HG03135 (cell line): ENCODE measurements at regions not wholly inside any gene's neighbourhood (a gene's known extent, or its start where the extent isn't known, plus 50 kb on each side); places are given as distances from the start of the nearest gene placed in this dataset.

Source experiments
- ATAC-seq: cut with Tn5 transposase; IDR thresholded peaks from one replicate; pipeline ENCODE4 v1.9.1; 2021; ENCODE audit warnings: mild to moderate bottlenecking, moderate library complexity; ENCODE audit not compliant: unreplicated experiment

GRCh38 chr4:182074810-182075209 is 168.4 kb upstream of the TENM3 start:
- ATAC-seq = no peak

GRCh38 chr4:182082910-182083309 is 160.3 kb upstream of the TENM3 start:
- ATAC-seq = no peak

- ATAC-seq = no peak
These were observed 159.4 kb upstream of the TENM3 start for GRCh38 chr4:182083671-182084410.

- ATAC-seq = no peak
These were observed 158.1 kb upstream of the TENM3 start for GRCh38 chr4:182085051-182085480.

- no peak for ATAC-seq
These were observed 153.9 kb upstream of the TENM3 start for GRCh38 chr4:182089326-182089725.

- ATAC-seq = no peak
These were observed 153.0 kb upstream of the TENM3 start for GRCh38 chr4:182090186-182090585.

- no peak for ATAC-seq
These were observed 152.1 kb upstream of the TENM3 start for GRCh38 chr4:182091128-182091527.

- no peak for ATAC-seq
These were observed 149.8 kb upstream of the TENM3 start for GRCh38 chr4:182093431-182093831.

GRCh38 chr4:182093935-182094334 is 149.3 kb upstream of the TENM3 start:
- ATAC-seq = no peak

- ATAC-seq = no peak
These were observed 141.6 kb upstream of the TENM3 start for GRCh38 chr4:182101618-182102017.

- no peak for ATAC-seq
These were observed 140.6 kb upstream of the TENM3 start for GRCh38 chr4:182102576-182102975.

- no peak for ATAC-seq
These were observed 139.4 kb upstream of the TENM3 start for GRCh38 chr4:182103614-182104319.

- no peak for ATAC-seq
These were observed 137.8 kb upstream of the TENM3 start for GRCh38 chr4:182105416-182105815.

- no peak for ATAC-seq
These were observed 135.3 kb upstream of the TENM3 start for GRCh38 chr4:182107931-182108330.

- ATAC-seq = no peak
These were observed 131.6 kb upstream of the TENM3 start for GRCh38 chr4:182111586-182111985.

- ATAC-seq = no peak
These were observed 129.4 kb upstream of the TENM3 start for GRCh38 chr4:182113779-182114178.

- no peak for ATAC-seq
These were observed 118.8 kb upstream of the TENM3 start for GRCh38 chr4:182124359-182124758.

- no peak for ATAC-seq
These were observed 117.1 kb upstream of the TENM3 start for GRCh38 chr4:182126096-182126495.

GRCh38 chr4:182126603-182127002 is 116.6 kb upstream of the TENM3 start:
- no peak for ATAC-seq

GRCh38 chr4:182133033-182133432 is 110.2 kb upstream of the TENM3 start:
- ATAC-seq = no peak

GRCh38 chr4:182134261-182134660 is 108.9 kb upstream of the TENM3 start:
- ATAC-seq = no peak

- no peak for ATAC-seq
These were observed 107.0 kb upstream of the TENM3 start for GRCh38 chr4:182136201-182136600.
